GM12874 (cell line): ENCODE measurements at regions not wholly inside any gene's neighbourhood (a gene's known extent, or its start where the extent isn't known, plus 50 kb on each side); places are given as distances from the start of the nearest gene placed in this dataset.

Source experiments
- TF ChIP-seq, protein P1 (sequence below): IDR thresholded peaks from 2 replicates; pipeline ENCODE4 v1.5.1; 2011; ENCODE audit warnings: low read depth, mild to moderate bottlenecking, control low read depth, low read length, moderate library complexity; ENCODE audit not compliant: insufficient read depth

DNA sequence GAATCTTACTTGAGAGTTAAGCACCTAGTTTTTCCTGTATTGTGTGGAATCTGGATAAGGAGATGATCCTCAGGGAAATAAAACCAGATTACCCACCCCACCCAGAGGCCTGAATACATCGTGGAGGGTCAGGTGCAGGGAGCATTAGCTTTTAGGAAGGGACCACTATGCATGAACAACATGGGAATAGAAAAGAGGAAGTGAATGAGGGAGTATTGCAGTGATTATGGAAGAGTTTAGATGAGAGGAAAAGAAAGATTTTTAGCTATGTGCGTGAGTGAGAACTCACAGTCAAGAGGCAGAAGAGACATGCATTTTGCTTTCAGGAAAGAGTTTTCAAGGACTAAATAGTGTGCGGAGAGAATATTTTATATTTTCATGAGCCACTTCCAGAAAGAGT, 222.3 kb upstream of the S100G start:
- TF ChIP-seq, protein P1, sequence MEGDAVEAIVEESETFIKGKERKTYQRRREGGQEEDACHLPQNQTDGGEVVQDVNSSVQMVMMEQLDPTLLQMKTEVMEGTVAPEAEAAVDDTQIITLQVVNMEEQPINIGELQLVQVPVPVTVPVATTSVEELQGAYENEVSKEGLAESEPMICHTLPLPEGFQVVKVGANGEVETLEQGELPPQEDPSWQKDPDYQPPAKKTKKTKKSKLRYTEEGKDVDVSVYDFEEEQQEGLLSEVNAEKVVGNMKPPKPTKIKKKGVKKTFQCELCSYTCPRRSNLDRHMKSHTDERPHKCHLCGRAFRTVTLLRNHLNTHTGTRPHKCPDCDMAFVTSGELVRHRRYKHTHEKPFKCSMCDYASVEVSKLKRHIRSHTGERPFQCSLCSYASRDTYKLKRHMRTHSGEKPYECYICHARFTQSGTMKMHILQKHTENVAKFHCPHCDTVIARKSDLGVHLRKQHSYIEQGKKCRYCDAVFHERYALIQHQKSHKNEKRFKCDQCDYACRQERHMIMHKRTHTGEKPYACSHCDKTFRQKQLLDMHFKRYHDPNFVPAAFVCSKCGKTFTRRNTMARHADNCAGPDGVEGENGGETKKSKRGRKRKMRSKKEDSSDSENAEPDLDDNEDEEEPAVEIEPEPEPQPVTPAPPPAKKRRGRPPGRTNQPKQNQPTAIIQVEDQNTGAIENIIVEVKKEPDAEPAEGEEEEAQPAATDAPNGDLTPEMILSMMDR: no peak

DNA sequence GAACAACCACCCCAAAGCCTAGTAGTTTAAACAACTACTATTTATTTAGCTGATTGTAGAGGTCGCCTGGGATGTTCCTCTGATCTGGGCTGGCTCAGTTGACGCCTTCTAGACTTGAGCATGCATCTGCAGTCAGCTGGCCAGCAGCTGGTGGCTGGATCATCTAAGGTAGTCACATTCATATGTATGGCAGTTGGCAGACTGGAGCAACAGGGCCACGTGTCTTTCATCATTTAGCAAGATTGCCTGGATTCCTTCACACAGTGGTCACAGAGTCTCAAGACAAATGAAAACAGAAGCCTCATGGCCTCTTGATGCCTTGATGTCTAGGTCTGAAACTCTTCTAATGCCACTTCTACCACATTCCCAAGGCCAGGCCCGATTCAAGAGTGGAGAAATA, 220.6 kb upstream of the S100G start:
- TF ChIP-seq, protein P1: no peak

DNA sequence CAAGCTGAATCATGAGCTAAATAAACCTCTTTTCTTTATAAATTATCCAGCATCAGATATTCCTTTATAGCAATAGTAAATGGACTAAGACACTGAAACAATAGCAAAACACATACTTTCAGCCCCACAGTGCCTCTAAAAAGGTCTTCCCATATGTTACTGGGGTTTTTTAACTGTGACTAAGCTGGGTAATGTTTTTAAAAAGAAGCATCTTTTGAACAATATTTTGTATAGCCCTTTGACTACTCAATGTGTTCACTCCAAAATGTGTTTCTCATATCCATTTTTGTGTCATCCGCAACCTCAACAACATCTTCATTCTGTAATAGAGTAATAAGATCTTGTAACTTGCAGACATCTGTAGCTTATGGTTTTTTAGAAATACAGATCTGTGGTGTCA, 218.7 kb upstream of the S100G start:
- TF ChIP-seq, protein P1: no peak

DNA sequence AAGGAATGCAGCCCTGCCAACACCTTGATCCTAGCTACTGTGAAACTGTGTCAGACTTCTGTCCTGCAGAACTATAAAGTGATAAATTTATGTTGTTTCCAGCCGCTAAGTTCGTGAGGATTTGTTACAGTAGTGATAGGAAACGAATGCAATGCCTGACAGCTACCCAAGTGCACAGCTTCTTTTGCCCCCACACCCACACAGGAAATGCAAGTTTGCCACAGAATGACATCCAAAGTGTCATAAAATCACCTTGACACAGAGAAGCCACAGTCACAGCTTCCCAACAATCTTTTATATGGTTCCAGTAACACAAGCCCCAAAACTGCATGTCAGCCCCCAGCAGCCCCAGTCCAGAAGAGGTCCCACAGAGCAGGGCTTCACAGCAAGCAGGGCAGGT, 216.9 kb upstream of the S100G start:
- TF ChIP-seq, protein P1: no peak

DNA sequence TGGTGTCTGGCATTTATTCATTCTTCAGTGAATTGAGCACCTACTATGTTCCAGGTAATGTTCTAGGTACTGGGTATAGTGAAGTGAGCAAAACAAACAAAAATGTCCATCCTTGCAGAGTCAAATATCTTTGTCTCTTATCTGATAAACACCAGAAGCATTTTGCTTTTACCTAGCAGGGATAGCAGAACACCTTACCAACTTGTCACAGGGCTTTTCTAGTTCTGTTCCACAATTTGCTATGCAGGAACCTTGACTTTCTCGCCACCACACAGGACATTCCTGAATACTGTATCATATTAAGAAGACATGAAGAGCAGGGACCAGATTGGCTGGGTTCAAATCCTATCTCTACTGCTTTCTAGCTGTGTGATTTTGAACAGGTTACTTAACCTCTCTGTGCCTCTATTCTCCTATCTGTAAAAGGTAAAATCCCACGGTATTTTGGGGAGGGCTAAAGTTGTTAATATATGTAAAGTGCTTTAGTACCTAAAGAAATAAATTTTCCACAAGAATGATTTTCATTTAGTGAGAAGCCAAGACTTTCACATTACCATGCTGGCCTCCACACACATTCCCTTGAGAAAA, 214.5 kb upstream of the S100G start:
- TF ChIP-seq, protein P1: no peak

DNA sequence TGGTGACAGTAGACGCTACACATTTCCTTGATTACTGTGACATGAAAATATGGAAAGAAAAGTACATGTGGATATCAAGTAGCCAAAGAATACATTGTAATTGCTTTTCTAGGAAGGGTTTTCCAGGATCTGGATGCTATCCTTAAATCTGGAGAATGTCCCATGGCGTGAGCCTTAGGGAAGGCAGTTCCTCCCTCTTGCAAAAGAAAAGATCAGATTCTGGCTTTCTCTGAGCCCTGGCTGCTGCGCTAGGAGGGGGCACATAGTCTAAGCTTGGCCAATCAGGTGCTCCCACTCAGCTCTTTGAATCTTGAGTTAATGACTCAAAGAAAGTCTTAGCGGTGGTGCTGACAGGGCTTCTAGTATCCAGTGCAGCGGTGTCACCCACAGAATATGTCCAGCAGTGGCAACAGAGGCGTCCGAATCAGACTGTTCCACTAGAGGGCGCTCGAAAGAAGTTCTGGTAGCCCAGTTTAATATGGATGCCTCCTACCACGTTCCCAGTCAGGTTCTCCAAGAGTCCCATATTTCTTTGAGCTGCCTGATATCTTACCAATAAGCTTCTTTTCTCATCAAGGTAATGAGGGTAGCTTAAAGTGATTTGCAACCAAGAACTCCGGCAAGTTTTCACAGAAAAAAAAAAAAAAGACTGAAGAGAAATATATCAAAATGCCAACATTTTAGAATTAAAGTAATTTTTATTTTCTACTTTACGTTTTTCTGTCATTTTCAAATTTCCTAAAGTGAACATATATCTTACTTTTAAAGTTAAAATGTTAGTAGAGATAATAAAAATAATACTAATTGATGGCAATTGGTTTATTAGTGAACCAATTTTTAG, 213.4 kb upstream of the S100G start:
- TF ChIP-seq, protein P1: peak; percentile 63

DNA sequence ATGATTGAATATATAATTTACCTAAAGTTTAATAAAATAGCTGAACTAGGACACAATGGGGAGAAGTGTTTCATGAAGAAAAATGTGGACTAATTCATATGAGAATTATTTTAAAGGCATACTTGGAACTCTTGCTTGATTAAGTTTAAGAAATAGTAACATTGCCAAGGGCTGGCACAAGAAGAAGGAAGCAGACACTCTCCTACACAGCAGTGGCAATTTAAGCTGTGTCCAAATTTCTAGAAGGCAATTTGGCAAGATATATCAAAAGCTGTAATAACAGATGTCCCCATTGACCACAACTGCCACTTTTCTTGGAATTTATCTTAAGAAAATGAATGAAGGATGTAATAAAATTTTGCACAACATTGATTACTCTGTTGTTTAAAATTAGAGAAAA, 209.5 kb upstream of the S100G start:
- TF ChIP-seq, protein P1: no peak
